Naive B cell (primary cell): ENCODE measurements at regions not wholly inside any gene's neighbourhood (a gene's known extent, or its start where the extent isn't known, plus 50 kb on each side); places are given as distances from the start of the nearest gene placed in this dataset.
"Not testable (repeated sequence)": the region's sequence is repeated elsewhere in the genome, so short reads cannot be mapped to it uniquely, and the experiment has no call there.

ENCODE experiments used
- ATAC-seq, 2 donors: fragments of 150-1000 bp; cut with Tn5 transposase; 2 replicates each; pipeline ENCODE4 v1.10.0; 2021; ENCODE audit warnings: low read depth in 2 of 2, mild to moderate bottlenecking in 2 of 2, moderate library complexity in 2 of 2
- DNase-seq: peaks from one replicate; pipeline ENCODE4 v3.0.0; 2022
- H3K27ac Mint-ChIP-seq, 6 donors: one replicate each; pipeline ENCODE4 v1.8.0; 2020 to 2022; ENCODE audit warnings: mild to moderate bottlenecking in 6 of 6, mixed read lengths in 6 of 6, moderate library complexity in 5 of 6, inconsistent platforms in 2 of 6
- H3K27me3 Mint-ChIP-seq, 3 donors: one replicate each; pipeline ENCODE4 v1.8.0; 2021 to 2022; ENCODE audit warnings: mixed read lengths in 3 of 3, mild to moderate bottlenecking in 1 of 3
- H3K36me3 Mint-ChIP-seq, 2 donors: one replicate each; pipeline ENCODE4 v1.8.0; 2020 to 2022; ENCODE audit warnings: mixed read lengths in 2 of 2, inconsistent platforms in 1 of 2, mild to moderate bottlenecking in 1 of 2
- H3K4me1 Mint-ChIP-seq, 3 donors: one replicate each; pipeline ENCODE4 v1.8.0; 2020 to 2022; ENCODE audit warnings: mixed read lengths in 3 of 3, inconsistent platforms in 1 of 3, mild to moderate bottlenecking in 1 of 3, moderate library complexity in 1 of 3
- H3K4me3 Mint-ChIP-seq, 8 donors: one replicate each; pipeline ENCODE4 v1.8.0; 2020 to 2022; ENCODE audit warnings: mild to moderate bottlenecking in 8 of 8, mixed read lengths in 8 of 8, moderate library complexity in 8 of 8, inconsistent platforms in 2 of 8
- H3K9me3 Mint-ChIP-seq, 7 donors: one replicate each; pipeline ENCODE4 v1.8.0; 2020 to 2022; ENCODE audit warnings: mixed read lengths in 7 of 7, mild to moderate bottlenecking in 5 of 7, inconsistent platforms in 2 of 7, moderate library complexity in 1 of 7

DNA sequence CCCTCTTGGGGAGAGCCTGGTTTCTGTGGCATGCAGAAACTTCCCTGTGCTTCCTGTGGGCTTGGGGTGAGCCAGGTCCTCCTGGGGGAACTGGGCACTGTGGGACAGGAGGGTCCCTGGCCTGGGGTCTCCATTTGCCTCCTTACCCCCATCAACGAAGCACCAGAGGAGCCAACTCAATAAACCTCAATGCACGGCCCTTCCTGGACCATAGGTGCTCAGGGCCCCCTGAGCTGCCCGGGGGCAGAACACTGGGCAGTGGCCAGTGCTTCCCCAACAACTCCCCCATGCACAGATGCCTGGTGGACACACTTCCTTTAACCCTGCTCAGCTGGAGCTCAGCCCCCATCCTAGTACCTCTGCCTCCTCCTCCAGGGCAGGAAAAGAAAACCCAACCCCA is 214.7 kb downstream of the POTEG start:
- ATAC-seq, H3K27ac Mint-ChIP-seq, DNase-seq, H3K27me3 Mint-ChIP-seq, H3K9me3 Mint-ChIP-seq, H3K4me3 Mint-ChIP-seq, H3K4me1 Mint-ChIP-seq, H3K36me3 Mint-ChIP-seq: not testable (repeated sequence)

DNA sequence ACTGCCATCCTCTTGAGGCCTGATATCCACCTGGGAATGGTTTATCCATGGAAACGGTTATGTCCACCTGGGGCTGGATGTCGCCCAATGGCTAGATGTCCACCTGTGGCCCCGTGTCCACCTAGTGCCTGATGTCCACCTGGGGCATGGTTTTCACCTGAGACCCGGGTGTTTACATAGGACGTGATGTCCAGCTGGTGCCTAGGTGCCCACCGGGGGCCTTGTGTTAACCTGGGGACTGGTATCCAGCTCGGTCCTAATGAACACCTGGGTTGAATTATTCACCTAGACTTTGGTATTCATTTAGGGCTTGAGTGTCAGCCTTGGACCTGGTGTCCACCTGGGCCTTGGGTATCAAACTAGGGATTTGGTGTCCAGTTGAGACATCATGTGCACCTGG is 202.7 kb downstream of the POTEG start:
- not testable (repeated sequence) for H3K4me1 Mint-ChIP-seq, DNase-seq, H3K27me3 Mint-ChIP-seq, H3K27ac Mint-ChIP-seq, H3K9me3 Mint-ChIP-seq, ATAC-seq, H3K4me3 Mint-ChIP-seq, H3K36me3 Mint-ChIP-seq

DNA sequence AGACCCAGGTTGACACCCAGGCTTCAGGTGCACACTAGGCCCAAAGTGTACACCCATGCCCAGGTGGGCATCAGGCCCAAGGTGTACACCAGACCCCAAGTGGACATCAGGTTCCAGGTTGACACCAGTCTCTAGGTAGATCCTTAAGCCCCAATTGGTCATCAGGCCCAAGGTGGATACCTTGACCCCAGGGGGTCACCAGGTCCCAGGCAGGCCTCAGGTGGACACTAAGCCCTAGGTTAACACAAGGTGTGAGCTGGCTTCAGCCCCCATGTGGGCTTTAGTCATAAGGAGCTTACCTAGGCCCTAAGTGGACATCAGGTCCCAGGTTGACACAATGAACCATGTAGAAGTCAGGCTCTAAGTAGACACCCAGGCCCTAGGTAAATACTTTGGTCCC is 200.1 kb downstream of the POTEG start:
- not testable (repeated sequence) for H3K9me3 Mint-ChIP-seq, H3K4me1 Mint-ChIP-seq, H3K27me3 Mint-ChIP-seq, ATAC-seq, DNase-seq, H3K4me3 Mint-ChIP-seq, H3K27ac Mint-ChIP-seq, H3K36me3 Mint-ChIP-seq

DNA sequence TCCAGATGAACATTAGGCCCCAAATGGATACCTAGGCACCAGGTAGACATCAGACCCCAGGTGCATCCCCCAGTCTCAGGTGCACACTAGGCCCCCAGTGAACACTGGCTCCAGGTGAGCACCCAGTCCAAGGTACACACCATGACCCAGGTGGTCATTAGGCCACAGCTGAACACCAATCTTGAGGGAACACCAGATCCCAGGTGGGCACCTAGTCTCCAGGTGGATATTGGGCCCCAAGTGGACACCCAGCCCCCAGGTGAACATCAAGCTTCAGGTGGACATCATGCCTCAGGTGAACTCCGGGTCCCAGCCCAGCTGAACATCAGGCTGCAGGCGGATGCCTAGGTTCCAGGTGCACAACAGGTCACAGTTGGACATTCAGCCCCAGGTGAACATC is 196.5 kb downstream of the POTEG start:
- not testable (repeated sequence) for H3K4me1 Mint-ChIP-seq, H3K36me3 Mint-ChIP-seq, H3K4me3 Mint-ChIP-seq, H3K9me3 Mint-ChIP-seq, DNase-seq, H3K27ac Mint-ChIP-seq, H3K27me3 Mint-ChIP-seq, ATAC-seq

DNA sequence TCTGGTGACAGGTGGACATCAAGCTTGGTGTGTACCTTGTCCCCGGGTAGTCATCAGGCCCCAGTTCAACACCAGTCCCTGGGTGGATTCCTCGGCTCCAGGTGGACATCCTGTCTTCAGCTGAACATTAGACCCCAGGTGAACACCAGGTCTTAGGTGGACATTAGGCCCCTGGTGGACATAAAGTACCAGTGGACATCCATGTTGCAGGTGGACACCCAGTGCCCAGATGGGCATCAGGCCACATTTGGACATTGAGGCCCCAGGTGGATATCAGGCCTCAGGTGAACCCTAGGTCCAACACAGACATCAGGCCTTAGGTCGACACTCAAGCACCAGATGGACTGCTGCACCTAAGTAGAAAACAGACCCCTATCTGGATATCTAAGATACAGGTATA is 195.6 kb downstream of the POTEG start:
- H3K9me3 Mint-ChIP-seq, ATAC-seq, H3K4me1 Mint-ChIP-seq, H3K36me3 Mint-ChIP-seq, H3K27ac Mint-ChIP-seq, DNase-seq, H3K4me3 Mint-ChIP-seq, H3K27me3 Mint-ChIP-seq: not testable (repeated sequence)

DNA sequence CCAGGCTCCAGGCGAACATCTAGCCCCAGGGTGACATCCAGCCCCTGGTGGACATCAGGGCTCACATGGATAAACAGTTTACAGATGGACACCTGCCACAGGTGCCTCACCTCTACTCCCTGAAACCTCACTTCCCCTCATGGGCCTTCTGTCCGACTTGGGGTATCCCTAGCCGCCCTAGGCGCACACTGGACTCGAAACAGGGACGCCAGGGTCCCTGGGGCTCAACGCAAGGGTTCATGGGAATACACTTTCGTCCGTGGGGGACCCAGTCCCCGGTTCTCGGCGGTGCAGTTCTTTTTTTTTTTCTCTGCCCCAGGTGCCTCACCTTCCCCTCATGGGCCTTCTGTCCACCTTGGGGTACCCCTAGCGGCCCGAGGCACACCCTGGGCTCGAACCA is 194.2 kb downstream of the POTEG start:
- not testable (repeated sequence) for ATAC-seq, H3K4me3 Mint-ChIP-seq, H3K27ac Mint-ChIP-seq

DNA sequence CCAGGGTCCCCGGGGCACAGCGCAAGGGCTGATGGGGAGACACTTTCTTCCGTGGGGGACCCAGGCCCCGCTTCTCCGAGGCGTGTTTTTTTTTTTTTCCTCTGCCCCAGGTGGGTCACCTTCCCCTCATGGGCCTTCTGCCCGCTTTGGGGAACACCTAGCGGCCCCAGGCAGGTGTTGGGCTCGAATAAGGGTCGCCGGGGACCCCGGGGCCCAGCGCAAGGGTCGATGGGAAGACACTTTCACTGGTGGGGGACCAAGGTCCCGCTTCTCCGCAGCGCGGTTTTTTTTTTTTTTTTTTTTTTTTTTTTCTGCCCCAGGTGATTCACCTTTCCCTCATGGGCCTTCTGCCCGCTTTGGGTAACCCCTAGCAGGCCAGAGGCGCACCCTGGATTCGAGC is 193.8 kb downstream of the POTEG start:
- not testable (repeated sequence) for ATAC-seq, H3K27ac Mint-ChIP-seq, H3K4me1 Mint-ChIP-seq, H3K27me3 Mint-ChIP-seq, H3K4me3 Mint-ChIP-seq, H3K9me3 Mint-ChIP-seq, H3K36me3 Mint-ChIP-seq, DNase-seq

More for the DNA sequence above, 194.2 kb downstream of the POTEG start:
- H3K36me3 Mint-ChIP-seq, H3K9me3 Mint-ChIP-seq, H3K4me1 Mint-ChIP-seq, H3K27me3 Mint-ChIP-seq, DNase-seq: not testable (repeated sequence)

DNA sequence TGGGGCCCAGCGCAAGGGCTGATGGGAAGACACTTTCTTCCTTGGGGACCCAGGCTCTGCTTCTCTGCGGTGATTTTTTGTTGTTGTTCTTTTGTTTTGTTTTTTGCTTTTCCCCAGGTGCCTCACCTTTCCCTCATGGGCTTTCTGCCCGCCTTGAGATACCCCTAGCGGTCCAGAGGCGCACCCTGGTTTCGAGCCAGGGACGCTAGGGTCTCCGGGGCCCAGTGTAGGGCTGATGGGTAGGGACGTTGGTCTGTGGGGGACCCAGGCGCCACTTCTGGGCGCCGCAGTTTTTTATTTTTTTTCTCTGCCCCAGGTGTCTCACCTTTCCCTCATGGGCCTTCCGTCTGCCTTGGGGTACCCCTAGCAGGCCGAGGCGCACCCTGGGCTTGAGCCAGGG is 192.7 kb downstream of the POTEG start:
- DNase-seq, H3K9me3 Mint-ChIP-seq, H3K27me3 Mint-ChIP-seq, ATAC-seq, H3K27ac Mint-ChIP-seq, H3K4me3 Mint-ChIP-seq, H3K36me3 Mint-ChIP-seq, H3K4me1 Mint-ChIP-seq: not testable (repeated sequence)

DNA sequence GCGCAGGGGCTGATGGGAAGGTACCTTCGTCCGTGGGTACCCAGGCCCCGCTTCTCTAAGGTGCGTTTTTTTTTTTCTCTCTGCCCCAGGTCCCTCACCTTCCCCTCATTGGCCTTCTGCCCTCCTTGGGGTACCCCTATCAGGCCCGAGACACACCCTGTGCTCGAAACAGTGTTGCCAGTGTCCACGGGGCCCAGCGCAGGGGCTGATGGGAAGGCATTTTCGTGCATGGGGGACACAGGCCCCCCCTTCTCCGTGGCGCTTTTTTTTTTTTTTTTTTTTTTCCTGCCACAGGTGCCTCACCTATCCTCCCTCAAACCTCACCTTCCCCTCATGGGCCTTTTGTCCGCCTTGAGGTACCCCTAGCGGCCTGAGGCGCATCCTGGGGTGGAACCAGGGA is 191.6 kb downstream of the POTEG start:
- not testable (repeated sequence) for H3K27me3 Mint-ChIP-seq, H3K4me1 Mint-ChIP-seq, ATAC-seq, H3K4me3 Mint-ChIP-seq, H3K9me3 Mint-ChIP-seq, DNase-seq, H3K27ac Mint-ChIP-seq, H3K36me3 Mint-ChIP-seq

DNA sequence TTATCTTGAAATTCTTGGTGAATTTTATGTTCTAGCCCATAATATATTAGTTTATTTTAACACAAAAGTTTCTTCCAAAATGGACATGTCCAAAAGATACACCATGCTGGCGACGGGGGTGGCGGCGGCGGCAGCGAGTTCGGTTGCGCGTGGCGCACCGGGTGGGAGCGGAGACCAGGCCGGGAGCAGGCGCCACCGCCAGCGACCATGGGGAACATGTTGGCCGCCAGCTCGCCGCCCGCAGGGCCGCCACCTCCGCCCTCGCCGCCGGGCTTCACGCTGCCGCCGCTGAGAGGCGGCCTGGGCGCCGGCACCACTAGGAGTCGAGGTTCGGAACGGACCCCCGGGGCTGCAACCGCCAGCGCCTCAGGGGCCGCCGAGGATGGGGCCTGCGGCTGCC is 167.2 kb downstream of the POTEG start:
- H3K36me3 Mint-ChIP-seq, DNase-seq, ATAC-seq: not testable (repeated sequence)

DNA sequence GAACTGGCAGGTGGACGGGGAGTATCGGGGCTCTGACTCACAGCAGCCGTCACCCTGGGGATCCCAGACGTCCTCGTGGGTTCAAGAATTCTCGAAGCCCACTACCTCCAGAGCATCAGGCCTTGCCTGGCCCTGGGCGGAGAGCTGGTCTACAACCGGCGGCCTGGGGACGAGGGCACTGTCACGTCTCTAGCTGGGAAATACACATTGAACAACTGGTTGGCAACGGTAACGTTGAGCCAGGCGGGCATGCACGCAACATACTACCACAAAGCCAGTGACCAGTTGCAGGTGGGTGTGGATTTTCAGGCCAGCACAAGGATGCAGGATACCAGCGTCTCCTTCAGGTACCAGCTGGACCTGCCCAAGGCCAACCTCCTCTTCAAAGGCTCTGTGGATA is 166.5 kb downstream of the POTEG start:
- not testable (repeated sequence) for H3K36me3 Mint-ChIP-seq, DNase-seq, H3K4me3 Mint-ChIP-seq, H3K4me1 Mint-ChIP-seq, H3K27ac Mint-ChIP-seq, ATAC-seq, H3K9me3 Mint-ChIP-seq, H3K27me3 Mint-ChIP-seq

More for the DNA sequence above, 167.2 kb downstream of the POTEG start:
- not testable (repeated sequence) for H3K9me3 Mint-ChIP-seq, H3K4me3 Mint-ChIP-seq, H3K4me1 Mint-ChIP-seq, H3K27ac Mint-ChIP-seq, H3K27me3 Mint-ChIP-seq

DNA sequence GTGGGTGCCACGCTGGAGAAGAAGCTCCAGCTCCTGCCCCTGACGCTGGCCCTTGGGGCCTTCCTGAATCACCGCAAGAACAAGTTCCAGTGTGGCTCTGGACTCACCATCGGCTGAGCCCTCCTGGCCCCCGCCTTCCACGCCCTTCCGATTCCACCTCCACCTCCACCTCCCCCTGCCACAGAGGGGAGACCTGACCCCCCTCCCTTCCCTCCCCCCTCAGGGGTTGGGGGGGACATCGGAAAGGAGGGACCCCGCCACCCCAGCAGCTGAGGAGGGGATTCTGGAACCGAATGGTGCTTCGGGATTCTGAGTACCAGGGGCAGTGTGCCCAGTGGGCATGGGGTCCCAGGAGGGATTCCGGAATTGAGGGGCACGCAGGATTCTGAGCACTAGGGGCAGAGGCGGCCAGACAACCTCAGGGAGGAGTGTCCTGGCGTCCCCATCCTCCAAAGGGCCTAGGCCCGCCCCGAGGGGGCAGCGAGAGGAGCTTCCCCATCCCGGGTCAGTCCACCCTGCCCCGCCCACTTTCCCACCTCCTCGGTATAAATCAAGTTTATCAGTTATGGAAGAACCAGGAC is 166.0 kb downstream of the POTEG start:
- ATAC-seq, H3K36me3 Mint-ChIP-seq, H3K4me3 Mint-ChIP-seq, H3K4me1 Mint-ChIP-seq, H3K27ac Mint-ChIP-seq, H3K27me3 Mint-ChIP-seq, H3K9me3 Mint-ChIP-seq, DNase-seq: not testable (repeated sequence)

DNA sequence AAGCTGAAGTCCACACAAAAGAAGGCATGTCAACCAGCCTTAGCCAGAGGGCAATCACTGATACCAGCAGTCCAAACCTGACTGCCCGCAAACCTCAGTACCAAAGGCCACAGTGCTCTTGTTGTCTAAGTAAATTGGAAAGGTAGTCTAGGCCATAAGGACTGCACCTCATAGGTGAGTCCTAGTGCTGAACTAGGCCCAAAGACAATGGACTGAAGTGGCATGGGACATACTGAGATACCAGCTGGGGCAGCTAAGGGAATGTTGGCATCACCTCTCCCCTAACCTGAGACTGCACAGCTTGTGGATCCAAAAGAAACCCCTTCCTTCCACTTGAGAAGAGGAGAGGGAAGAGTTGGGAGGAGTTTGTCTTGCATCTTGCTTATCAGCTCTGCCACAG is 161.9 kb downstream of the POTEG start:
- not testable (repeated sequence) for H3K27me3 Mint-ChIP-seq, ATAC-seq, DNase-seq, H3K4me3 Mint-ChIP-seq, H3K36me3 Mint-ChIP-seq, H3K4me1 Mint-ChIP-seq, H3K9me3 Mint-ChIP-seq, H3K27ac Mint-ChIP-seq

DNA sequence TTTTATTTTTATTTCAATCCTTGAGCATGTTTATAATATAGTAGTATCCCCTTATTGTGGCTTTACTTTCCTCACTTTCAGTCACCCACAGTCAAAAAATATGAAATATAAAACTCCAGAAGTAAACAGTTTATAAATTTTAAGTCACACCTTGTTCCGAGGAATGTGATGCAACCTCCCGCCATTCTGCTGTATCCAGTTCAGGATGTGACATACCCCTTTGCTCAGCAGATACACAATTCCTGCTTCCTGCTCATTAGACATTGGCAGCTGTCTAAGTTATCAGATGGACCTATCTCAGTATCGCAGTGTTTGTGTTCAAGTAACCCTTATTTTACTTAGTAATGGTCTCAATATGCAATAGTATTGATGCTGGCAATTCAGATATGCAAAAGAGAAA is 144.5 kb downstream of the POTEG start:
- H3K4me1 Mint-ChIP-seq, H3K36me3 Mint-ChIP-seq, ATAC-seq, H3K9me3 Mint-ChIP-seq, H3K27ac Mint-ChIP-seq, DNase-seq, H3K4me3 Mint-ChIP-seq, H3K27me3 Mint-ChIP-seq: not testable (repeated sequence)

DNA sequence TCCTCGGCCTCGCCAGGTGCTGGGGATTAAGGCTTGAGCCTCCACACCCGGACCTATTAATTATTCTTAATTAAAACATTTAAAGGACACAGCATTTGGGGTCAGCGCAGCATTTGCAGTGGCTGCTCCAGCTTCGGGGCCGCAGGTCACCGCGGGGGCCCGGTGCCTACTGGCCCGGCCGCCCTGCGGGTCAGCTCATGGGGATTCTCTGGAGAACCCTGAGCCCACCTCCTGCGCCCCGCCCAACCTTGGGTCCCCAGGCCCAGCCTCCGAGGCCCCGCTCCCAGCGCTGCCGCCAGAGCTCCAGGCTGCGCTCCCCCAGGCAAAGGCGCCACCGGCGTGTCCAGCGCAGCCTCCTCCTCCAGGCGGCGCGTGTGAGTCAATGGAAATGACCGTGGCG is 133.9 kb downstream of the POTEG start:
- ATAC-seq, H3K4me3 Mint-ChIP-seq, H3K9me3 Mint-ChIP-seq, H3K27me3 Mint-ChIP-seq, H3K4me1 Mint-ChIP-seq, DNase-seq, H3K27ac Mint-ChIP-seq, H3K36me3 Mint-ChIP-seq: not testable (repeated sequence)
